Activated B cell treated with CpG ODN at 0.5 μM for 24 hours (primary cell): ENCODE measurements at regions not wholly inside any gene's neighbourhood (a gene's known extent, or its start where the extent isn't known, plus 50 kb on each side); places are given as distances from the start of the nearest gene placed in this dataset.

ENCODE experiments used
- ATAC-seq: fragments of 200-7000 bp; cut with Tn5 transposase; one replicate; pipeline ENCODE4 v1.10.0; 2021; ENCODE audit warnings: low read depth, mild to moderate bottlenecking, moderate library complexity
- CTCF ChIA-PET: fragments of 350-600 bp; sonication (Branson Sonifier 250); formaldehyde crosslinking; loops from one replicate; lab custom pipeline; 2021; ENCODE audit warnings: antibody characterized with exemption; lab: Charles Lee
- POLR2A ChIA-PET: fragments of 350-600 bp; sonication (Branson Sonifier 250); formaldehyde crosslinking; loops from one replicate; lab custom pipeline; 2021; ENCODE audit warnings: antibody characterized with exemption; lab: Charles Lee
- DNase-seq: peaks from one replicate; pipeline ENCODE4 v3.0.0; 2022
- H3K27ac Mint-ChIP-seq: one replicate; pipeline ENCODE4 v1.8.0; 2020; ENCODE audit warnings: mixed read lengths
- H3K27me3 Mint-ChIP-seq: one replicate; pipeline ENCODE4 v1.8.0; 2021; ENCODE audit warnings: mixed read lengths
- H3K36me3 Mint-ChIP-seq: one replicate; pipeline ENCODE4 v1.8.0; 2021; ENCODE audit warnings: low read depth, mixed read lengths
- H3K4me1 Mint-ChIP-seq: one replicate; pipeline ENCODE4 v1.8.0; 2021; ENCODE audit warnings: mixed read lengths
- H3K4me3 Mint-ChIP-seq: one replicate; pipeline ENCODE4 v1.8.0; 2020; ENCODE audit warnings: mild to moderate bottlenecking, mixed read lengths
- H3K9me3 Mint-ChIP-seq: one replicate; pipeline ENCODE4 v1.8.0; 2020; ENCODE audit warnings: mixed read lengths
- CTCF ChIP-seq: fragments of 200-600 bp; IDR thresholded peaks from one replicate; pipeline ENCODE4 v1.8.0; 2022; ENCODE audit warnings: antibody characterized with exemption, mild to moderate bottlenecking
- intact Hi-C: fragments of 100-400 bp; cut with micrococcal nuclease; formaldehyde crosslinking; loops from one replicate; pipeline ENCODE4 v1.15.1; 2024

GRCh38 chr3:21801631-21802030, 50.6 kb upstream of the ZNF385D start:
- Mint-ChIP-seq H3K4me3 (no peak overlapping the region), H3K27ac (no peak overlapping the region), H3K4me1 (no peaks in the 10 kb centered on the region), H3K36me3 (no peaks in the 10 kb centered on the region), H3K27me3 (no peaks in the 10 kb centered on the region), H3K9me3 (peaks cover 6% of the 10 kb centered on the region)
- CTCF ChIA-PET, result no interaction called here
- intact Hi-C loops, result no loop called here
- DNase-seq (no peak), ATAC-seq (no peak)
- no peak for TF ChIP-seq CTCF
- POLR2A ChIA-PET, result no interaction called here

GRCh38 chr3:21803604-21804003, 52.6 kb upstream of the ZNF385D start:
- H3K27me3 Mint-ChIP-seq, result no peaks in the 10 kb centered on the region

GRCh38 chr3:21804330-21804729, 53.3 kb upstream of the ZNF385D start:
- Mint-ChIP-seq H3K27me3 (no peaks in the 10 kb centered on the region), H3K4me1 (no peaks in the 10 kb centered on the region), H3K9me3 (peaks cover 2% of the 10 kb centered on the region), H3K27ac (no peak overlapping the region), H3K36me3 (no peaks in the 10 kb centered on the region), H3K4me3 (no peak overlapping the region)
- ATAC-seq, result no peak
- ChIA-PET CTCF (no interaction called here), POLR2A (no interaction called here)
- intact Hi-C loops, result no loop called here
- TF ChIP-seq CTCF, result no peak
- no peak for DNase-seq

More at GRCh38 chr3:21803604-21804003, 52.6 kb upstream of the ZNF385D start:
- Mint-ChIP-seq H3K4me3 (no peak overlapping the region), H3K4me1 (no peaks in the 10 kb centered on the region), H3K9me3 (peaks cover 2% of the 10 kb centered on the region), H3K36me3 (no peaks in the 10 kb centered on the region), H3K27ac (no peak overlapping the region)
- TF ChIP-seq CTCF, result no peak
- CTCF ChIA-PET, result no interaction called here
- no peak for DNase-seq
- POLR2A ChIA-PET, result no interaction called here
- no peak for ATAC-seq
- intact Hi-C loops, result no loop called here

GRCh38 chr3:21806733-21807132, 55.7 kb upstream of the ZNF385D start:
- ChIA-PET CTCF (no interaction called here), POLR2A (no interaction called here)
- Mint-ChIP-seq H3K27ac (no peak overlapping the region), H3K27me3 (no peaks in the 10 kb centered on the region), H3K9me3 (no peaks in the 10 kb centered on the region), H3K4me3 (no peak overlapping the region), H3K36me3 (no peaks in the 10 kb centered on the region), H3K4me1 (no peaks in the 10 kb centered on the region)
- no peak for TF ChIP-seq CTCF
- DNase-seq (no peak), ATAC-seq (no peak)
- intact Hi-C loops, result no loop called here

- Mint-ChIP-seq H3K27me3 (no peaks in the 10 kb centered on the region), H3K9me3 (no peaks in the 10 kb centered on the region), H3K4me1 (no peaks in the 10 kb centered on the region), H3K27ac (no peak overlapping the region), H3K4me3 (no peak overlapping the region), H3K36me3 (no peaks in the 10 kb centered on the region)
- ChIA-PET POLR2A (no interaction called here), CTCF (no interaction called here)
- DNase-seq (no peak), ATAC-seq (no peak)
- intact Hi-C loops, result no loop called here
- TF ChIP-seq CTCF, result no peak
Measured at GRCh38 chr3:21825684-21826083, 74.7 kb upstream of the ZNF385D start.
